Ovary (tissue), 3 donors: ENCODE measurements at regions not wholly inside any gene's neighbourhood (a gene's known extent, or its start where the extent isn't known, plus 50 kb on each side); places are given as distances from the start of the nearest gene placed in this dataset.

ENCODE experiments used
- CTCF ChIP-seq, 3 donors: fragments of 450-650 bp in 2 of 3; fragments of 200-600 bp in 1 of 3; IDR thresholded peaks; one replicate each; pipeline versions ENCODE4 v1.5.1 to v1.8.0; 2016 to 2022; ENCODE audit warnings: antibody characterized with exemption in 3 of 3, mild to moderate bottlenecking in 1 of 3
- POLR2A ChIP-seq: fragments of 450-650 bp; IDR thresholded peaks from one replicate; pipeline ENCODE4 v1.6.1; 2017; ENCODE audit warnings: antibody characterized with exemption, mild to moderate bottlenecking, moderate library complexity
- donor health status: DM: no; HTN: no; CAD: no.

GRCh38 chr12:76702946-76703345, 61.0 kb upstream of the ZDHHC17 start:
- no peak for TF ChIP-seq CTCF (IDR thresholded peaks at IDR 0.05)
- TF ChIP-seq POLR2A, result no peak
